Natural killer cell (primary cell): ENCODE measurements at regions not wholly inside any gene's neighbourhood (a gene's known extent, or its start where the extent isn't known, plus 50 kb on each side); places are given as distances from the start of the nearest gene placed in this dataset.
"Not testable (repeated sequence)": the region's sequence is repeated elsewhere in the genome, so short reads cannot be mapped to it uniquely, and the experiment has no call there.

Experiments used
- ATAC-seq, 3 donors: fragments of 150-1000 bp in 2 of 3; fragments of 200-7000 bp in 1 of 3; cut with Tn5 transposase; 1 replicate in 1 of 3; 2 replicates in 2 of 3; pipeline ENCODE4 v1.10.0; 2021; ENCODE audit warnings: mild to moderate bottlenecking in 2 of 3, moderate library complexity in 2 of 3
- DNase-seq, 2 donors: peaks; one replicate each; pipeline versions ENCODE4 v3.0.0 to v3.0.0-alpha.2; 2013 to 2021; ENCODE audit warnings: mixed read lengths in 1 of 2
- H3K27ac ChIP-seq: one replicate; pipeline ENCODE4 v1.5.1; 2013; ENCODE audit warnings: mild to moderate bottlenecking, low read length
- H3K27me3 ChIP-seq: one replicate; pipeline ENCODE4 v1.6.1; 2013; ENCODE audit warnings: low read length; ENCODE audit not compliant: control insufficient read depth, insufficient read depth
- H3K36me3 ChIP-seq: one replicate; pipeline ENCODE4 v1.6.1; 2013; ENCODE audit warnings: low read length; ENCODE audit not compliant: control insufficient read depth, insufficient read depth
- H3K4me1 ChIP-seq: one replicate; pipeline ENCODE4 v1.6.1; 2013; ENCODE audit warnings: low read length; ENCODE audit not compliant: control insufficient read depth, insufficient read depth
- H3K4me3 ChIP-seq: one replicate; pipeline ENCODE4 v1.5.1; 2013; ENCODE audit warnings: low read length
- H3K9me3 ChIP-seq: one replicate; pipeline ENCODE4 v1.6.1; 2013; ENCODE audit warnings: low read length; ENCODE audit not compliant: control insufficient read depth, insufficient read depth
- H3K27ac Mint-ChIP-seq, 2 donors: one replicate each; pipeline ENCODE4 v1.8.0; 2022; ENCODE audit warnings: mild to moderate bottlenecking in 2 of 2, mixed read lengths in 2 of 2, moderate library complexity in 1 of 2
- H3K27me3 Mint-ChIP-seq, 2 donors: one replicate each; pipeline ENCODE4 v1.8.0; 2022; ENCODE audit warnings: low read depth in 2 of 2, mixed read lengths in 2 of 2
- H3K36me3 Mint-ChIP-seq: one replicate; pipeline ENCODE4 v1.8.0; 2022; ENCODE audit warnings: mixed read lengths
- H3K4me1 Mint-ChIP-seq, 2 donors: one replicate each; pipeline ENCODE4 v1.8.0; 2022; ENCODE audit warnings: mixed read lengths in 2 of 2
- H3K4me3 Mint-ChIP-seq: one replicate; pipeline ENCODE4 v1.8.0; 2022; ENCODE audit warnings: mild to moderate bottlenecking, moderate library complexity, mixed read lengths
- H3K9me3 Mint-ChIP-seq, 2 donors: one replicate each; pipeline ENCODE4 v1.8.0; 2022; ENCODE audit warnings: mixed read lengths in 2 of 2
- WGBS: methylation state at CpG from one replicate; pipeline ENCODE4 v1.1.7; 2013; ENCODE audit warnings: missing lambda C conversion rate; ENCODE audit not compliant: insufficient coverage; 5-methylcytosine and 5-hydroxymethylcytosine counted together
- intact Hi-C: fragments of 100-400 bp; cut with micrococcal nuclease; formaldehyde crosslinking; loops from one replicate; pipeline ENCODE4 v1.14.2; 2022
- TF ChIP-seq, protein P1 (sequence below): fragments of 200-600 bp; IDR thresholded peaks from one replicate; pipeline ENCODE4 v1.8.0; 2022; ENCODE audit warnings: antibody characterized with exemption

DNA sequence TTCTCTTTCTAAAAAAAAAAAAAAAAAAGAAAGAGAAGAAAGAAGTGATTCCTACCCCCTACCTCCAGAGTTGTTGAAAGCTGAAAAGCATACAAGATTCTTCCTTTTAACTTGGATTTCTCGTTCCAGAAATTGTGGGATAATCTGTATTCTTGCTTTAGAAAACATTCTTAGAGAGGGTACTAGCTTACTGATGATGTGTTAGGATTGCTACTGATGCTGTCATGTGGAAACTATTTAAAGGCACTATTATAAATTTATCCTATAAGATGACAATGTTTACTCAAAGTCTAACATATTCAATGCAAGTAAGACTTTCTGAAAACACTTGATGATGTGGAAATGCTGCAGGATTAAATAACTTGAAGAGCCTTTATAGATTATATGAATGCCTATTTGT, 204.0 kb upstream of the PUDP start:
- intact Hi-C loops, result no loop called here
- Histone ChIP-seq H3K36me3 (no peaks in the 10 kb centered on the region), H3K27ac (no peak overlapping the region), H3K4me3 (no peak overlapping the region), H3K27me3 (no peaks in the 10 kb centered on the region), H3K9me3 (no peaks in the 10 kb centered on the region), H3K4me1 (no peaks in the 10 kb centered on the region)
- H3K9me3 Mint-ChIP-seq, result peaks cover 0 to 2% of the 10 kb centered on the region in 2 donors
- TF ChIP-seq, protein P1, sequence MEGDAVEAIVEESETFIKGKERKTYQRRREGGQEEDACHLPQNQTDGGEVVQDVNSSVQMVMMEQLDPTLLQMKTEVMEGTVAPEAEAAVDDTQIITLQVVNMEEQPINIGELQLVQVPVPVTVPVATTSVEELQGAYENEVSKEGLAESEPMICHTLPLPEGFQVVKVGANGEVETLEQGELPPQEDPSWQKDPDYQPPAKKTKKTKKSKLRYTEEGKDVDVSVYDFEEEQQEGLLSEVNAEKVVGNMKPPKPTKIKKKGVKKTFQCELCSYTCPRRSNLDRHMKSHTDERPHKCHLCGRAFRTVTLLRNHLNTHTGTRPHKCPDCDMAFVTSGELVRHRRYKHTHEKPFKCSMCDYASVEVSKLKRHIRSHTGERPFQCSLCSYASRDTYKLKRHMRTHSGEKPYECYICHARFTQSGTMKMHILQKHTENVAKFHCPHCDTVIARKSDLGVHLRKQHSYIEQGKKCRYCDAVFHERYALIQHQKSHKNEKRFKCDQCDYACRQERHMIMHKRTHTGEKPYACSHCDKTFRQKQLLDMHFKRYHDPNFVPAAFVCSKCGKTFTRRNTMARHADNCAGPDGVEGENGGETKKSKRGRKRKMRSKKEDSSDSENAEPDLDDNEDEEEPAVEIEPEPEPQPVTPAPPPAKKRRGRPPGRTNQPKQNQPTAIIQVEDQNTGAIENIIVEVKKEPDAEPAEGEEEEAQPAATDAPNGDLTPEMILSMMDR, result no peak
- no peak overlapping the region for H3K27ac Mint-ChIP-seq
- no CpG with 5 or more reads among the region's 1 CpG for WGBS
- peaks cover 10% of the 10 kb centered on the region for H3K36me3 Mint-ChIP-seq
- no peak overlapping the region for H3K4me3 Mint-ChIP-seq
- DNase-seq, result no peak
- no peak for ATAC-seq
- H3K4me1 Mint-ChIP-seq, result no peaks in the 10 kb centered on the region
- no peaks in the 10 kb centered on the region for H3K27me3 Mint-ChIP-seq

DNA sequence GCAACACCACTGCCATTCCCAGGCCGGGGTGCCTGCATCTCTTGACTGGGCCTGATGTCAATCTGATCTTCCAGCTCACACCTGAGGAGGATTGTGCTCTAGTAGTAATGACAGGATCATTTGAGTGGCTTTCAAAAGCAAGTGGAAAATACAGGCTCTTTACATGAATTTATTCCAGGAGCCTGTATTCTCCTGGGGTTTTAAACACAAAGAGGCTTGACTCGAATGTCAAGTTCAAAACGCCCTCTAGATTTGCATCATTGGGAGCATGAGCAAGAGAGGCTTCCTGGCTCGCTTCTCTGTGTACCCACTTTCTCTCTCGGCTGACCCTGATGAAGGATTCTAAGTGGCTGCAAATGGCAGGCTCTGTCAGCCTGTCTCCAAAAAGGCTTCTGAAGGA, 199.5 kb upstream of the PUDP start:
- 83% methylated on average over 4 of the region's 5 CpGs for WGBS
- TF ChIP-seq, protein P1, result no peak
- H3K36me3 ChIP-seq, result no peaks in the 10 kb centered on the region
- Mint-ChIP-seq H3K9me3 (no peaks in the 10 kb centered on the region), H3K27me3 (no peaks in the 10 kb centered on the region), H3K36me3 (peaks cover 10% of the 10 kb centered on the region), H3K4me1 (no peaks in the 10 kb centered on the region), H3K4me3 (no peak overlapping the region), H3K27ac (no peak overlapping the region)
- H3K4me3 ChIP-seq, result no peak overlapping the region
- H3K4me1 ChIP-seq, result no peaks in the 10 kb centered on the region
- ATAC-seq (no peak), DNase-seq (no peak)
- no peaks in the 10 kb centered on the region for H3K9me3 ChIP-seq
- H3K27me3 ChIP-seq, result no peaks in the 10 kb centered on the region
- no peak overlapping the region for H3K27ac ChIP-seq
- intact Hi-C loops, result no loop called here

DNA sequence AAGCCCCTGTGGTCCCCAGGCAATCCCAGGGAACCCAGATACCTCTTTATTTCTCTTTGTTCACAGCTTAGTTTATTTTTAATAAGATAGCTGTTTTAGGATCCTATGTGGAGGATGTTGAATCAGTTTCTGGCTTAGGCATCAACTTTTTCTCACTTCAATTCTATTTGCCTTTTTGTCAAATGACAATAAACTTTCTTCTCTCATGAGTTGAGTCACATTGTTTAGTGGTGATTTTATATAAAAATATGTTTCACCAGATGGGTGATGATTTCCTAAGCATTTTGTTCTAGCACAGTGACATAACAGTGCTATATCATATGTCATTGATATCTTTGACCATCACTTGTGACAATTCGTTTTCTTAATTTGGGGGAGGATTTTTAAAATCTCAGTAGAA, 198.1 kb upstream of the PUDP start:
- no peak overlapping the region for H3K27ac Mint-ChIP-seq
- peaks cover 10% of the 10 kb centered on the region for H3K36me3 Mint-ChIP-seq
- H3K4me3 Mint-ChIP-seq, result no peak overlapping the region

DNA sequence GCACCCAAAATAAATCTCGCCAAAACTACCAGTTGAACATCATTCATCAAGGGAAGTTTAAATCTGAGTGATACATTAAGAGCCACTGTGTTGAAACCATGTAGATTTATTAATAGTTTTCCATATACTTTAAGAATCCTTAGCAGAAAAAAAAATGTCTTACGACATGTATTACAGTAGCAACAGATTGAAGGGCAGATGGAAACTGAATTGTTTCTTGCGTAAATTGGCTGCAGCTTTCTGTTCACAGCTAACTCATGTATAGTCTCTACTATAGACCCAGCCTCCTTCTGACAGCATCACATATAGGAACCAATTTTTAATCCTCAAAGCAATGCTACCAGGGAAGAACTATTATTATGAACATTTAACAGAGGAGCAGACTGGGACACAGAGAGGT, 195.2 kb upstream of the PUDP start:
- DNase-seq, result no peak

More for the DNA sequence above, 198.1 kb upstream of the PUDP start:
- H3K27me3 ChIP-seq, result no peaks in the 10 kb centered on the region
- no peaks in the 10 kb centered on the region for H3K9me3 Mint-ChIP-seq
- TF ChIP-seq, protein P1, result no peak
- H3K4me3 ChIP-seq, result no peak overlapping the region
- intact Hi-C loops, result no loop called here
- no peak for ATAC-seq
- no CpG with 5 or more reads among the region's 1 CpG for WGBS
- no peaks in the 10 kb centered on the region for H3K4me1 ChIP-seq
- no peaks in the 10 kb centered on the region for H3K4me1 Mint-ChIP-seq
- no peaks in the 10 kb centered on the region for H3K27me3 Mint-ChIP-seq
- no peaks in the 10 kb centered on the region for H3K9me3 ChIP-seq
- no peak overlapping the region for H3K27ac ChIP-seq
- H3K36me3 ChIP-seq, result no peaks in the 10 kb centered on the region
- no peak for DNase-seq

DNA sequence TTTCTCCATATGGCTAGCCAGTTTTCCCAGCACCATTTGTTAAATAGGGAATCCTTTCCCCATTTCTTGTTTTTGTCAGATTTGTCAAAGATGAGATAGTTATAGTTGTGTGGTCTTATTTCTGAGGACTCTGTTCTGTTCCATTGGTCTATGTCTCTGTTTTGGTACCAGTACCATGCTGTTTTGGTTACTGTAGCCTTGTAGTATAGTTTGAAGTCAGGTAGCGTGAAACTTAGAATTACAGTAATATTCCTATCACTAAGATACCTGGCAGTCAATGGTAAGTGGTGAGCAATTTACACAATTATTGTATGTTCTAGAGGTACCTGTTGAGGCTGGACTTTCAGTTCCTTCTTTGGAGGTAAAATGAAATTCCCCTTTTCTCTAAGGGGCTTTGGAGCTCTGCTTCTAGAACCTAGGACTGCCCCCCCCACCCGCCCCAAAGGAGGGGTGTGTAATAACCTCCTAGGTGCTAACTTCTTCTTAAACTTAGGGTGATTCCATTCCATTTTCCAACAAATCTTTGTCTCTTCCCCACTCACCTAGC, 187.9 kb upstream of the PUDP start:
- H3K9me3 ChIP-seq, ATAC-seq, H3K9me3 Mint-ChIP-seq, DNase-seq, H3K36me3 ChIP-seq, H3K36me3 Mint-ChIP-seq, H3K27me3 ChIP-seq, H3K27ac ChIP-seq, H3K27ac Mint-ChIP-seq, H3K27me3 Mint-ChIP-seq, intact Hi-C loops, H3K4me1 Mint-ChIP-seq, H3K4me3 Mint-ChIP-seq, H3K4me1 ChIP-seq, H3K4me3 ChIP-seq: not testable (repeated sequence)
- no CpG with 5 or more reads among the region's 2 CpGs for whole genome bisulfite sequencing

More for the DNA sequence above, 195.2 kb upstream of the PUDP start:
- Mint-ChIP-seq H3K9me3 (no peaks in the 10 kb centered on the region), H3K27me3 (no peaks in the 10 kb centered on the region), H3K4me3 (no peak overlapping the region), H3K4me1 (no peaks in the 10 kb centered on the region), H3K27ac (no peak overlapping the region), H3K36me3 (no peaks in the 10 kb centered on the region)
- Histone ChIP-seq H3K4me3 (no peak overlapping the region), H3K27ac (no peak overlapping the region), H3K27me3 (no peaks in the 10 kb centered on the region), H3K9me3 (no peaks in the 10 kb centered on the region), H3K36me3 (no peaks in the 10 kb centered on the region), H3K4me1 (no peaks in the 10 kb centered on the region)
- ATAC-seq, result no peak
- WGBS, result 100% methylated on average over 1 of the region's 3 CpGs
- TF ChIP-seq, protein P1, result no peak
- intact Hi-C loops, result no loop called here
